ENCODE measurements at regions not wholly inside any gene's neighbourhood (a gene's known extent, or its start where the extent isn't known, plus 50 kb on each side); places are given as distances from the start of the nearest gene placed in this dataset.

DNA sequence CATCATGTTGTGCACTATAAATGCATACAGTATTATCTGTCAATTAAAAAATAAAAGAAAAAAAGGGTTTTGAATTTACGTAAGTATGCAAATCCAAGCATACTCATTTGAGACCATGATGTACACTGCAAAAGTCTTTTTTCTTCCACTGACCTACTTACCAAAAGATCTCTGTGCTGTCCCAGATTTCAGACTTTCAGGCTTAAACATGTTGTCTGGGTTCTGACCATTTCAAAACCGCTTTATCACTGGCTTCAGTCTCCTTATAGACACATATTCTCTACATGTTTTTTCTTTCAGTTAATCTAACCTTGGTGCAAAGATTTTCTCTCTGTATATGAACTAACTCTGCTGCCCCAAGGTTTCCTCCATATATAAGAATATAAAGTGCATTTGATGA, 58.6 kb upstream of the CXCL8 start:
- H3K36me3 ChIP-seq (ENCODE audit: control insufficient read depth in 2 of 2, extremely low read depth in 1 of 2, insufficient read depth in 2 of 2, low read length in 2 of 2), result no peaks in the 10 kb centered on the region
- POLR2A ChIA-PET, result no interaction called here
- CTCF ChIA-PET, result interaction anchor here (1.2 to 1.4 kb wide), 2 partner anchors 43 to 453 kb away, joined by 3 to 4 read pairs; no protein-coding TSS in a partner anchor
- no peaks in the 10 kb centered on the region for H3K27me3 ChIP-seq (ENCODE audit: control insufficient read depth in 2 of 2, insufficient read depth in 2 of 2, low read length in 2 of 2)
- no peaks in the 10 kb centered on the region for H3K9me1 ChIP-seq (replicated peaks; ENCODE audit: control insufficient read depth, extremely low read depth, insufficient read depth, low read length)
- DNase-seq (ENCODE audit: low read depth, low spot score), result no peak
- no peak overlapping the region for H3K9ac ChIP-seq (replicated peaks; ENCODE audit: extremely low read depth, insufficient read depth, low read length)
- peaks cover 27% of the 10 kb centered on the region for H3K4me1 ChIP-seq (ENCODE audit: control insufficient read depth, extremely low read depth, insufficient read depth, low read length)
- no TSS peak for BruUV-seq (replicated peaks)
- H2AFZ ChIP-seq (ENCODE audit: low read depth, low read length), result no peak overlapping the region
- intact Hi-C loops (cut with micrococcal nuclease) (no loop called here), dilution Hi-C loops (cut with MboI; ENCODE audit: extremely low pct_ligation_motif_present, low sequenced_read_pairs) (no loop called here)
- H3K4me3 ChIP-seq (replicated peaks in 1 of 3; ENCODE audit: insufficient read depth in 1 of 3, low read depth in 1 of 3, low read length in 3 of 3), result no peak overlapping the region
- no peaks in the 10 kb centered on the region for H3K9me3 ChIP-seq (replicated peaks; ENCODE audit: control insufficient read depth, insufficient read depth, low read length)
- no peaks in the 10 kb centered on the region for H3K79me2 ChIP-seq (ENCODE audit: control insufficient read depth, insufficient read depth, low read length)
- no peaks in the 10 kb centered on the region for H4K20me1 ChIP-seq (replicated peaks; ENCODE audit: control insufficient read depth, extremely low read depth, insufficient read depth, low read length)
- peak; percentile 18 for FAIRE-seq
- no peak overlapping the region for H3K27ac ChIP-seq (ENCODE audit: insufficient read depth, low read depth, low read length)
- TF ChIP-seq, protein P1, sequence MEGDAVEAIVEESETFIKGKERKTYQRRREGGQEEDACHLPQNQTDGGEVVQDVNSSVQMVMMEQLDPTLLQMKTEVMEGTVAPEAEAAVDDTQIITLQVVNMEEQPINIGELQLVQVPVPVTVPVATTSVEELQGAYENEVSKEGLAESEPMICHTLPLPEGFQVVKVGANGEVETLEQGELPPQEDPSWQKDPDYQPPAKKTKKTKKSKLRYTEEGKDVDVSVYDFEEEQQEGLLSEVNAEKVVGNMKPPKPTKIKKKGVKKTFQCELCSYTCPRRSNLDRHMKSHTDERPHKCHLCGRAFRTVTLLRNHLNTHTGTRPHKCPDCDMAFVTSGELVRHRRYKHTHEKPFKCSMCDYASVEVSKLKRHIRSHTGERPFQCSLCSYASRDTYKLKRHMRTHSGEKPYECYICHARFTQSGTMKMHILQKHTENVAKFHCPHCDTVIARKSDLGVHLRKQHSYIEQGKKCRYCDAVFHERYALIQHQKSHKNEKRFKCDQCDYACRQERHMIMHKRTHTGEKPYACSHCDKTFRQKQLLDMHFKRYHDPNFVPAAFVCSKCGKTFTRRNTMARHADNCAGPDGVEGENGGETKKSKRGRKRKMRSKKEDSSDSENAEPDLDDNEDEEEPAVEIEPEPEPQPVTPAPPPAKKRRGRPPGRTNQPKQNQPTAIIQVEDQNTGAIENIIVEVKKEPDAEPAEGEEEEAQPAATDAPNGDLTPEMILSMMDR (IDR thresholded peaks at IDR 0.05; ENCODE audit: extremely low read depth in 1 of 2, insufficient read depth in 1 of 2, low read depth in 1 of 2, low read length in 2 of 2), result no peak
- TF ChIP-seq MYC (IDR thresholded peaks at IDR 0.05; ENCODE audit: low read depth, low read length) (no peak), FOS (IDR thresholded peaks at IDR 0.05; ENCODE audit: borderline replicate concordance, insufficient read depth, low read length) (no peak), JUN (IDR thresholded peaks at IDR 0.05; ENCODE audit: borderline replicate concordance, insufficient read depth, insufficient read length, low read depth) (no peak), GATA2 (IDR thresholded peaks at IDR 0.05; ENCODE audit: insufficient read depth, insufficient read length, low read depth, low read length) (no peak), EZH2 (IDR thresholded peaks at IDR 0.05; ENCODE audit: borderline replicate concordance, low read depth, low read length, severe bottlenecking) (no peak), POLR2AphosphoS5 (IDR thresholded peaks at IDR 0.05; ENCODE audit: insufficient read depth, low read depth, low read length) (no peak), POLR2A (IDR thresholded peaks at IDR 0.05; ENCODE audit: low read depth, low read length) (no peak)
- TF ChIP-seq, protein P2, sequence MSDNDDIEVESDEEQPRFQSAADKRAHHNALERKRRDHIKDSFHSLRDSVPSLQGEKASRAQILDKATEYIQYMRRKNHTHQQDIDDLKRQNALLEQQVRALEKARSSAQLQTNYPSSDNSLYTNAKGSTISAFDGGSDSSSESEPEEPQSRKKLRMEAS (IDR thresholded peaks at IDR 0.05; ENCODE audit: insufficient read depth, insufficient read length), result no peak
- no peak overlapping the region for H3K4me2 ChIP-seq (ENCODE audit: insufficient read depth, low read length)
